Keratinocyte (primary cell): ENCODE measurements at regions not wholly inside any gene's neighbourhood (a gene's known extent, or its start where the extent isn't known, plus 50 kb on each side); places are given as distances from the start of the nearest gene placed in this dataset.

ENCODE experiments used
- DNase-seq: peaks from one replicate; pipeline ENCODE4 v3.0.0-alpha.2; 2011; ENCODE audit warnings: low read depth, missing footprints, low spot score
- FAIRE-seq: peaks from 2 replicates; lab custom pipeline; 2011; peaks lifted over from hg19 to GRCh38; lab: Jason Lieb, UNC
- H2AFZ ChIP-seq: 2 replicates; pipeline ENCODE4 v1.6.0; 2012; ENCODE audit warnings: low read length, control low read depth, inconsistent platforms; ENCODE audit not compliant: control insufficient read depth
- H3K27ac ChIP-seq: 2 replicates; pipeline ENCODE4 v1.5.1; 2011; ENCODE audit warnings: low read length; ENCODE audit not compliant: control insufficient read depth, insufficient read depth
- H3K27me3 ChIP-seq: 3 replicates; pipeline ENCODE4 v1.6.0; 2011; ENCODE audit warnings: low read length; ENCODE audit not compliant: control insufficient read depth, insufficient read depth; ENCODE audit errors: extremely low read depth
- H3K36me3 ChIP-seq, 2 experiments: 2 replicates in 1 of 2; 3 replicates in 1 of 2; pipeline ENCODE4 v1.5.1; 2011; ENCODE audit warnings: low read length in 2 of 2, mild to moderate bottlenecking in 1 of 2; ENCODE audit not compliant: control insufficient read depth in 2 of 2, insufficient read depth in 2 of 2; ENCODE audit errors: extremely low read depth in 1 of 2
- H3K4me1 ChIP-seq: 3 replicates; pipeline ENCODE4 v1.5.1; 2011; ENCODE audit warnings: low read length; ENCODE audit not compliant: control insufficient read depth, insufficient read depth; ENCODE audit errors: extremely low read depth
- H3K4me2 ChIP-seq: 3 replicates; pipeline ENCODE4 v1.6.0; 2011; ENCODE audit warnings: low read depth, low read length; ENCODE audit not compliant: control insufficient read depth, insufficient read depth; ENCODE audit errors: extremely low read depth
- H3K4me3 ChIP-seq, 3 experiments: fragments of 200-600 bp in 1 of 3; sonication (generic) in 1 of 3; 2 replicates in 2 of 3; 3 replicates in 1 of 3; pipeline ENCODE4 v1.5.1; 2011 to 2016; ENCODE audit warnings: low read length in 3 of 3, mild to moderate bottlenecking in 3 of 3, control low read depth in 2 of 3, inconsistent platforms in 1 of 3, low read depth in 1 of 3, mixed read lengths in 1 of 3, mixed run types in 1 of 3, moderate library complexity in 1 of 3; ENCODE audit not compliant: control insufficient read depth in 2 of 3, insufficient read depth in 2 of 3; ENCODE audit errors: extremely low read depth in 1 of 3
- H3K79me2 ChIP-seq: 2 replicates; pipeline ENCODE4 v1.6.0; 2012; ENCODE audit warnings: low read length; ENCODE audit not compliant: control insufficient read depth, insufficient read depth
- H3K9ac ChIP-seq: 3 replicates; pipeline ENCODE4 v1.6.0; 2011; ENCODE audit warnings: low read length; ENCODE audit not compliant: control insufficient read depth, insufficient read depth; ENCODE audit errors: extremely low read depth
- H3K9me1 ChIP-seq: 3 replicates; pipeline ENCODE4 v1.6.0; 2011; ENCODE audit warnings: low read length; ENCODE audit not compliant: control insufficient read depth, insufficient read depth; ENCODE audit errors: extremely low read depth
- H3K9me3 ChIP-seq: 2 replicates; pipeline ENCODE4 v1.5.1; 2012; ENCODE audit warnings: low read depth, low read length; ENCODE audit not compliant: control insufficient read depth
- H4K20me1 ChIP-seq: 3 replicates; pipeline ENCODE4 v1.6.0; 2011; ENCODE audit warnings: low read length; ENCODE audit not compliant: control insufficient read depth, insufficient read depth; ENCODE audit errors: extremely low read depth
- EZH2 ChIP-seq: IDR thresholded peaks from one replicate; pipeline ENCODE4 v1.6.1; 2012; ENCODE audit warnings: inconsistent platforms, mild to moderate bottlenecking, low read length, moderate library complexity
- dilution Hi-C: fragments of 300-500 bp; cut with MboI; formaldehyde crosslinking; loops from one replicate; pipeline ENCODE4 v1.7.0; 2020; ENCODE audit warnings: low sequenced_read_pairs; ENCODE audit not compliant: extremely low pct_ligation_motif_present
- TF ChIP-seq, protein P1 (sequence below), 3 experiments: IDR thresholded peaks in 1 of 3; conservative IDR thresholded peaks in 1 of 3; optimal IDR thresholded peaks in 1 of 3; 2 replicates in 2 of 3; 3 replicates in 1 of 3; pipeline versions ENCODE3 to v1.5.1; 2011; ENCODE audit warnings: low read length in 3 of 3, mild to moderate bottlenecking in 3 of 3, moderate library complexity in 2 of 3, control low read depth in 1 of 3, inconsistent platforms in 1 of 3; ENCODE audit not compliant: insufficient read depth in 2 of 3; ENCODE audit errors: extremely low read depth in 1 of 3

DNA sequence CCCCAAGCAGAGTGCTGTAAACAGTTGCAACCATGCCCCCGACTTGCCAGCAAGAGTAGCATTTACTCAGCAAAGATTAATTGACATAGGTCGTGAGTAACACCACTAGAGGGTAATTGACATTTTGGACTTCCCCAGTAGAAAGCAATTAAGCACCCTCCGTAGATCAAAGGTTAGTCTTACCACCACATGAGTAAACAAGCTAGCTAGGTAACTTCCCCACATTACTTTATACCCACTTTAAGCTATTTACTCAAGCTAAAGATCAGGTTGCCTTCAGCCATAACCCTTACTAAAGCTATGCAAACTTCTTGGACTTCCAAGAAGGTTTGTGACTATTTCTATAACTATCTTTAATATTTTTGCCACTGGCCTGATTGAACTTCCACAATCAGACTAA, 1072.7 kb downstream of the OTOL1 start:
- dilution Hi-C loops: no loop called here
- Histone ChIP-seq H3K4me2 (no peak overlapping the region), H3K79me2 (no peaks in the 10 kb centered on the region), H3K4me1 (no peaks in the 10 kb centered on the region), H3K27ac (no peak overlapping the region), H2AFZ (no peak overlapping the region), H3K4me3 (no peak overlapping the region), H3K9me1 (no peaks in the 10 kb centered on the region), H3K27me3 (no peaks in the 10 kb centered on the region), H4K20me1 (no peaks in the 10 kb centered on the region), H3K9ac (no peak overlapping the region), H3K36me3 (no peaks in the 10 kb centered on the region), H3K9me3 (no peaks in the 10 kb centered on the region)
- DNase-seq (no peak), FAIRE-seq (no peak)
- TF ChIP-seq, protein P1, sequence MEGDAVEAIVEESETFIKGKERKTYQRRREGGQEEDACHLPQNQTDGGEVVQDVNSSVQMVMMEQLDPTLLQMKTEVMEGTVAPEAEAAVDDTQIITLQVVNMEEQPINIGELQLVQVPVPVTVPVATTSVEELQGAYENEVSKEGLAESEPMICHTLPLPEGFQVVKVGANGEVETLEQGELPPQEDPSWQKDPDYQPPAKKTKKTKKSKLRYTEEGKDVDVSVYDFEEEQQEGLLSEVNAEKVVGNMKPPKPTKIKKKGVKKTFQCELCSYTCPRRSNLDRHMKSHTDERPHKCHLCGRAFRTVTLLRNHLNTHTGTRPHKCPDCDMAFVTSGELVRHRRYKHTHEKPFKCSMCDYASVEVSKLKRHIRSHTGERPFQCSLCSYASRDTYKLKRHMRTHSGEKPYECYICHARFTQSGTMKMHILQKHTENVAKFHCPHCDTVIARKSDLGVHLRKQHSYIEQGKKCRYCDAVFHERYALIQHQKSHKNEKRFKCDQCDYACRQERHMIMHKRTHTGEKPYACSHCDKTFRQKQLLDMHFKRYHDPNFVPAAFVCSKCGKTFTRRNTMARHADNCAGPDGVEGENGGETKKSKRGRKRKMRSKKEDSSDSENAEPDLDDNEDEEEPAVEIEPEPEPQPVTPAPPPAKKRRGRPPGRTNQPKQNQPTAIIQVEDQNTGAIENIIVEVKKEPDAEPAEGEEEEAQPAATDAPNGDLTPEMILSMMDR (optimal IDR thresholded peaks at IDR 0.05 in 1 of 3, IDR thresholded peaks at IDR 0.05 in 1 of 3, conservative IDR thresholded peaks at IDR 0.05 in 1 of 3; ENCODE audit: extremely low read depth in 1 of 3, insufficient read depth in 2 of 3, low read length in 3 of 3): no peak
- no peak for TF ChIP-seq EZH2

DNA sequence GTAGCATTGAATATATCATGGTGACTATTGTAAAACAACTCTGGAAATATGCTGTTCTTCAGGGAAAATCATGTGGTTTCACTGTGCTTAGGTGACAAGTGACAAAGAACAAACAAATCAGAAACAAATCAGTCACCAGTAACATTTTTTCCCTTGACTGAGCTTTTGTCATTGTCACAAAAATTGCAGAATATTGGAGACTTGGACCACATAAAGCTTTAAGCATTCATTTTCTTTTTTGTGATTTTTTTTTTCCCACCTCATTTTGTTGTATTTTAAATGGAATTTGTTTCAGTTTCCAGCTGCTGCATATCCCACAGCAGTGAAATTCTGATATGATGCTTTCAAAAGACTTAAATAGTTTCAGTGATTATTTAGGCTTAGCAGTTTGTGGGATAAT, 1088.4 kb downstream of the OTOL1 start:
- Histone ChIP-seq H3K4me3 (no peak overlapping the region), H3K9ac (no peak overlapping the region), H3K4me1 (no peaks in the 10 kb centered on the region), H2AFZ (no peak overlapping the region), H3K27ac (no peak overlapping the region), H3K79me2 (no peaks in the 10 kb centered on the region), H3K4me2 (no peak overlapping the region), H3K36me3 (no peaks in the 10 kb centered on the region), H3K27me3 (no peaks in the 10 kb centered on the region), H3K9me1 (no peaks in the 10 kb centered on the region), H3K9me3 (no peaks in the 10 kb centered on the region), H4K20me1 (no peaks in the 10 kb centered on the region)
- TF ChIP-seq EZH2: no peak
- TF ChIP-seq, protein P1 (optimal IDR thresholded peaks at IDR 0.05 in 1 of 3, IDR thresholded peaks at IDR 0.05 in 1 of 3, conservative IDR thresholded peaks at IDR 0.05 in 1 of 3; ENCODE audit: extremely low read depth in 1 of 3, insufficient read depth in 2 of 3, low read length in 3 of 3): no peak
- dilution Hi-C loops: no loop called here
- FAIRE-seq (no peak), DNase-seq (no peak)
